Smooth muscle cell of the brain vasculature (primary cell): ENCODE measurements at regions not wholly inside any gene's neighbourhood (a gene's known extent, or its start where the extent isn't known, plus 50 kb on each side); places are given as distances from the start of the nearest gene placed in this dataset.
"Not testable (repeated sequence)": the region's sequence is repeated elsewhere in the genome, so short reads cannot be mapped to it uniquely, and the experiment has no call there.

Source experiments
- DNase-seq: peaks from one replicate; pipeline ENCODE4 v3.0.0-alpha.2; 2012; ENCODE audit warnings: low read depth, low spot score

GRCh38 chr17:74113326-74113725, 90.2 kb upstream of the RPL38 start:
- no peak for DNase-seq

GRCh38 chr17:74113952-74114351, 89.5 kb upstream of the RPL38 start:
- no peak for DNase-seq

GRCh38 chr17:74114881-74115470, 88.5 kb upstream of the RPL38 start:
- DNase-seq = no peak

GRCh38 chr17:74115586-74115985, 87.9 kb upstream of the RPL38 start:
- no peak for DNase-seq

GRCh38 chr17:74116087-74116717, 87.3 kb upstream of the RPL38 start:
- DNase-seq = no peak

GRCh38 chr17:74117087-74117698, 86.3 kb upstream of the RPL38 start:
- DNase-seq = no peak

- no peak for DNase-seq
These were observed 85.5 kb upstream of the RPL38 start for GRCh38 chr17:74117999-74118421.

GRCh38 chr17:74118504-74118903, 85.0 kb upstream of the RPL38 start:
- DNase-seq = no peak

GRCh38 chr17:74119049-74119580, 84.4 kb upstream of the RPL38 start:
- no peak for DNase-seq

GRCh38 chr17:74119965-74120364, 83.5 kb upstream of the RPL38 start:
- no peak for DNase-seq

GRCh38 chr17:74123350-74123749, 80.1 kb upstream of the RPL38 start:
- DNase-seq = no peak

GRCh38 chr17:74123866-74124444, 79.5 kb upstream of the RPL38 start:
- DNase-seq = no peak

GRCh38 chr17:74125156-74125555, 78.3 kb upstream of the RPL38 start:
- DNase-seq = no peak

GRCh38 chr17:74126179-74126900, 77.1 kb upstream of the RPL38 start:
- no peak for DNase-seq

GRCh38 chr17:74126959-74127358, 76.5 kb upstream of the RPL38 start:
- no peak for DNase-seq

- DNase-seq = no peak
These were observed 74.8 kb upstream of the RPL38 start for GRCh38 chr17:74128456-74129211.

- DNase-seq = not testable (repeated sequence)
These were observed 73.7 kb upstream of the RPL38 start for GRCh38 chr17:74129800-74130199.

- DNase-seq = no peak
These were observed 73.2 kb upstream of the RPL38 start for GRCh38 chr17:74130276-74130675.

GRCh38 chr17:74130841-74131240, 72.6 kb upstream of the RPL38 start:
- no peak for DNase-seq

- DNase-seq = no peak
These were observed 71.1 kb upstream of the RPL38 start for GRCh38 chr17:74132354-74132753.

GRCh38 chr17:74133740-74134139, 69.7 kb upstream of the RPL38 start:
- no peak for DNase-seq
